Subcutaneous abdominal adipose tissue (tissue), 5 donors: ENCODE measurements at regions not wholly inside any gene's neighbourhood (a gene's known extent, or its start where the extent isn't known, plus 50 kb on each side); places are given as distances from the start of the nearest gene placed in this dataset.
"Not testable (repeated sequence)": the region's sequence is repeated elsewhere in the genome, so short reads cannot be mapped to it uniquely, and the experiment has no call there.

ENCODE experiments used
- H3K27ac ChIP-seq: one replicate; pipeline ENCODE4 v1.7.0; 2013; ENCODE audit warnings: low read depth, mild to moderate bottlenecking, inconsistent platforms, low read length, moderate library complexity
- H3K27me3 ChIP-seq, 5 donors: one replicate each; pipeline ENCODE4 v1.7.0; 2013; ENCODE audit warnings: low read length in 5 of 5, inconsistent platforms in 1 of 5; ENCODE audit not compliant: control insufficient read depth in 5 of 5, insufficient read depth in 4 of 5
- H3K36me3 ChIP-seq, 5 donors: one replicate each; pipeline ENCODE4 v1.7.0; 2013; ENCODE audit warnings: low read length in 5 of 5; ENCODE audit not compliant: control insufficient read depth in 5 of 5, insufficient read depth in 5 of 5
- H3K4me1 ChIP-seq, 5 donors: one replicate each; pipeline ENCODE4 v1.7.0; 2013; ENCODE audit warnings: low read length in 5 of 5, mild to moderate bottlenecking in 3 of 5, moderate library complexity in 1 of 5; ENCODE audit not compliant: control insufficient read depth in 5 of 5, insufficient read depth in 5 of 5
- H3K4me3 ChIP-seq, 5 donors: one replicate each; pipeline ENCODE4 v1.7.0; 2013; ENCODE audit warnings: low read length in 5 of 5, low read depth in 1 of 5
- H3K9ac ChIP-seq, 5 donors: one replicate each; pipeline ENCODE4 v1.7.0; 2013; ENCODE audit warnings: low read length in 5 of 5, mild to moderate bottlenecking in 4 of 5, moderate library complexity in 3 of 5
- H3K9me3 ChIP-seq, 5 donors: one replicate each; pipeline ENCODE4 v1.7.0; 2013; ENCODE audit warnings: low read length in 5 of 5; ENCODE audit not compliant: control insufficient read depth in 5 of 5
- donor health status: healthy.
- donor health status: healthy.
- donor health status: healthy.
- donor health status: healthy.
- donor health status: healthy.

DNA sequence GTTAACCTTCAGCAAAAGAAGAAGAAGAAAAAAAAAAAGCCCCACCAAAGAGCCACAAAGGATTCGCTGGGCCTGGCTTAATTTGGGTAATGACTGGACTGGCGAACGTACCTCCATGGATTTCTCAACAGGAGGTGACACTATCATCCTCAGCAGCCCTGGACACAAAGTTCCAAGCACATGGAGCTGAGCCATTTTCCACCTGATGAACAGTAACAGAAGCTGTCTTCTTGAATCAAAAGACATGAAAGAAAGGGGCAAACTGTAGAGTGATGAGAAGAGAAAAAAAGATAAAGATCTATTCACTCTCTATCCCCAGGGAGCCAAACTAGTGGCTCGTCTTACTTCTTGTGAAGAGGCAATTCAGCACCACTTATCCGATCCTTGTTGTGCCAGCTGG is 150.2 kb upstream of the TRPM3 start:
- H3K9me3 ChIP-seq, result no peaks in the 10 kb centered on the region
- no peaks in the 10 kb centered on the region for H3K36me3 ChIP-seq
- no peaks in the 10 kb centered on the region for H3K27me3 ChIP-seq
- no peak overlapping the region for H3K27ac ChIP-seq
- H3K4me1 ChIP-seq, result no peaks in the 10 kb centered on the region
- no peak overlapping the region for H3K4me3 ChIP-seq
- H3K9ac ChIP-seq, result no peak overlapping the region

DNA sequence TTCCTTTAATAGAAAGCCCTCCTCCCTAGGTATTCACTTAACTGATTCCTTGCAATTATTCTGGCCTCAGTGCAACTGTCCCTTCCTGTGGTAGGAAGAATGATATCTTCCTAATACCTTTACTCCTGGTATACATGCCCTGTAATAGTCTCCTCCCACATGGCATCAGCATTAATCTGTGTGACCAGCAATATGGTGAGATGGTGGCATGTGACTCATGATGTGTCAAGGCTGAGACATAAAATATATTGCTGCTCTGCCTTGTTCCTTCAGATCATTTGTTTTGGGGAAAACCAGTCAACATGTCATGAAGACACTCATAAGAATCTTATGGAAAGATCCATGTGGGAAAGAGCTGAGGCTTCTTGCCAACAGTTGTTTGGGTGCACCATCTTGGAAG is 149.1 kb upstream of the TRPM3 start:
- Histone ChIP-seq H3K4me1 (no peaks in the 10 kb centered on the region), H3K27ac (no peak overlapping the region), H3K27me3 (no peaks in the 10 kb centered on the region), H3K9me3 (no peaks in the 10 kb centered on the region), H3K36me3 (no peaks in the 10 kb centered on the region), H3K9ac (no peak overlapping the region), H3K4me3 (no peak overlapping the region)

DNA sequence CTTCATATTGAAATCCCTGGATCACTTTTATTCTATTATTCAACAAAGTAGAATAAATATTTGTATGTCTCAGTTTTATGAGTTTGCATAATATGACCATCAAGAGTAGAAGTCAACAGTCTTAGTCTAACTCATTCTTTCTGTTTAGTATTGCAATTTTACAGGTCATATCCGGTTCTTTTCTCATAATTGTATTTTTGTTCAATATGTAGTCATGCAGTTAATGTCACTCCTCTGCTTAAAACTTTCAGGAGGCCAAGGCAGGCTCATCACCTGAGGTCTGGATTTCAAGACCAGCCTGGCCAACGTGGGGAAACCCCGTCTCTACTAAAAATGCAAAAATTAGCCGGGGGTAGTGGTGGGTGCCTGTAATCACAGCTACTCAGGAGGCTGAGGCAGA is 148.4 kb upstream of the TRPM3 start:
- H3K27me3 ChIP-seq, result no peaks in the 10 kb centered on the region
- no peak overlapping the region for H3K27ac ChIP-seq
- no peak overlapping the region for H3K4me3 ChIP-seq
- H3K9me3 ChIP-seq, result no peaks in the 10 kb centered on the region
- no peak overlapping the region for H3K9ac ChIP-seq
- H3K36me3 ChIP-seq, result no peaks in the 10 kb centered on the region
- H3K4me1 ChIP-seq, result no peaks in the 10 kb centered on the region

DNA sequence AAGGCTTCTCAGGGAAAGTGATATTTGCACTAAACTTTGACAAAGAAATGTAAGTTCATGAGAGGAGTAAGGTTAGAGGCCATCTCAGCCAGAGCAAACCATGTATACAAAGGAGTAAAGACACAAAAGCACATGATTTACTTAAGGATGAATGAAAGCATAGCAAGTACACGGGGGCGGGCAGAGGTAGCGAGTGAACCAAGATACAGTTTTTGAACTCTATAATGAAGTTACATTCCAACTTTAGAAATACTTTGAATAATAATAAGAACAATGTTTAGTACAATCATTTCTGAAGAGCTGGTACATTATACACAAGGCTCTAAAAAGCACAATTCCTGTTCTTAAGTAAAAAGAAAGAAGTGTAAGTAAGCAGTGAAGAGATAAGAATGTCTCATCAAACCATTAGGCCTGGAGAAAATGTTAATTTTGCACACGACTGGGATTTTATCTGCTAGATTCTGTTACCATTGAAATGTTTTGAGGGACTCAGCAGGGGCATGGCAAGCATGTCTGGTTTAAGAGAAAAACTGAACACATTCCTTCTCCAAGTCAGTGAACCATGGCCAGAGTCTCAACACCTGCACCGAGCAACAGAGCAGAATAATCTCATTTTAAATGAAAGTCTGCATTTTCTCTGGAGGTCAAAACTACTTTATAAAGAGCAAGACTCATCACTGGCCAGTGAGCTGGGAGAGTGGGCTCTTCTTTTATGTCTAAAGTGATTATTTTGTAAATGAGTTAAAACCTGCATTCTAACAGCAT is 147.6 kb upstream of the TRPM3 start:
- Histone ChIP-seq H3K4me1 (no peaks in the 10 kb centered on the region), H3K9me3 (no peaks in the 10 kb centered on the region), H3K4me3 (no peak overlapping the region), H3K36me3 (no peaks in the 10 kb centered on the region), H3K27ac (no peak overlapping the region), H3K27me3 (no peaks in the 10 kb centered on the region), H3K9ac (no peak overlapping the region)

DNA sequence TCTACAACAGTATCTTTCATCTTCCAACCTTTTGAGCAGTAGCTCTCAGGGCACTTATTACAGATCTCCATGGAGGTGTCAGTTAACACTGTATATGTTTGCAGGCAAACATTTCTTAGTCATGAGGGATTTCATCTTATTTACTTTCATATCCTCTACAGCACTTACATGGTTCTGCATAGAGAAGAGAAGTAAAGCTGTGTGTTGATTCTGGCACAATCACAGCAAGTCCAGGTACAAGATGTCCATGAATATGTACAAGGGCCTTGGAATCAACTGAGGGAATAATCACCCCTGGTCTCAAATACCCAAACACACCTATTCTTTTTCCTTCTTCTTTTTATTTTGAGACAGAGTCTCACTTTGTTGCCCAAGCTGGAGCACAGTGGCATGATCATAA is 142.0 kb upstream of the TRPM3 start:
- Histone ChIP-seq H3K4me3 (no peak overlapping the region), H3K9me3 (no peaks in the 10 kb centered on the region), H3K27ac (no peak overlapping the region), H3K4me1 (no peaks in the 10 kb centered on the region), H3K9ac (no peak overlapping the region), H3K36me3 (no peaks in the 10 kb centered on the region), H3K27me3 (no peaks in the 10 kb centered on the region)

DNA sequence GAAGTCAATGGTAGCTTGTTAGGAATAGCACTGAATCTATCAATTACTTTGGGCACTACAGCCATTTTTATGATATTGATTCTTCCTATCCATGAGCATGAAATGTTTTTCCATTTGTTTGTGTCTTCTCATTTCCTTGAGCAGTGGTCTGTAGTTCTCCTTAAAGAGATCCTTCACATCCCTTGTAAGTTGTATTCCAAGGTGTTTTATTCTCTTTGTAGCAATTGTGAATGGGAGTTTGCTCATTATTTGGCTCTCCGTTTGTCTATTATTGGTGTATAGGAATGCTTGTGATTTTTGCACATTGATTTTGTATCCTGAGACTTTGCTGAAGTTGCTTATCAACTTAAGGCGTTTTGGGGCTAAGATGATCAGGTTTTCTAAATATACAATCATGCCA is 139.0 kb upstream of the TRPM3 start:
- not testable (repeated sequence) for H3K4me3 ChIP-seq, H3K27ac ChIP-seq, H3K27me3 ChIP-seq, H3K4me1 ChIP-seq, H3K9me3 ChIP-seq, H3K9ac ChIP-seq, H3K36me3 ChIP-seq

DNA sequence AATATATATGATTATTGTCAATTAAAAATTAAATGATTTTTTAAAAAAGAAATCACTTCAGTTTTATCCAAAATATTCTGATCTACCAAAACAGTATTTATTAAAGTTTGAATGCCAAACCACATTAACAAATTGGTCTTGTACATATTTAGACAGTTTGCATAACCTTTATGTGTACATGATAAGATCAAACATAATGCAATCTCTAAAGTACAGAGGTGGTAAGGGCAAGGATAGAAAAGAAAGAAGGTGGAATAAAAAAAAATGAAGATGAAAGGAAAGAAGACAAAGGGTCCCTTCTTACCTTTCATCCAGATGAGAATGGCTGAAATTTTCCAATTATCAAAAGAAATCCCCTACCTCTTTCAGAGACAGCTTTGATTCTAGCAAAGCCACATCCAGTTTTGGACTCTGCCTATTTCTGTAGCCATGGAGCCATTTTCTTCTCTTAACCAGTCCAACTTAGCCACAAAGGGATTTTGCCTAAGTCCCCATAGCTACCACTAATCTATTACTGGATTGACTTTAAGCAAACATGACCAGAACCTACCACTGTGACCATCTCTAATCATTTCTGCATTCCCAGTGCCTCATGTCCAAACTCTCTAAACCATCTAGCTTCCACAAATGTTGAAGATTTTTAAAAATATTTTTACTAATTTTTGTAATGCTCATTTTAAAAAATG is 133.3 kb upstream of the TRPM3 start:
- no peak overlapping the region for H3K27ac ChIP-seq
- no peaks in the 10 kb centered on the region for H3K4me1 ChIP-seq
- H3K27me3 ChIP-seq, result peaks cover 0 to 5% (median 0%) of the 10 kb centered on the region in 5 donors
- no peaks in the 10 kb centered on the region for H3K9me3 ChIP-seq
- H3K36me3 ChIP-seq, result no peaks in the 10 kb centered on the region
- no peak overlapping the region for H3K9ac ChIP-seq
- no peak overlapping the region for H3K4me3 ChIP-seq

DNA sequence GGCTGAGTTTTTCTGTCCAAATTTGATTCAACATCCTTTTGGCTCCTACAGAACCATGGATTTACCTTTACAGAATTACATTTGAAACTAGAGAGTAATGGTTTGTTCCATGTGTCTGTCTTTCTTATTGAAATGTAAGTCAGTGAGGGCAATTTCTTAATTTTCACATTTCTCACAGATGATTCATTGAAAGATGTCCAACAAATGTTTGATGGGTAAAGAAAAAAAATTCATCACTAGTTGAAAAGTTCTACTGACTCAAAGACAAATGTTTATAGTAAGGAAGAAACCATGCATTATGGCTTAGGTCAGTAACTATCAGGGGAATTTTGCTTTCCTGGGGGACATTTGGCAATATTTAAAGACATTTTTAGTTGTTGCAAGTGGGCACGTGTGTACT is 131.6 kb upstream of the TRPM3 start:
- Histone ChIP-seq H3K9ac (no peak overlapping the region), H3K4me1 (peaks cover 0 to 2% (median 0%) of the 10 kb centered on the region in 5 donors), H3K9me3 (no peaks in the 10 kb centered on the region), H3K36me3 (no peaks in the 10 kb centered on the region), H3K27me3 (peaks cover 0 to 5% (median 0%) of the 10 kb centered on the region in 5 donors), H3K27ac (no peak overlapping the region), H3K4me3 (no peak overlapping the region)

DNA sequence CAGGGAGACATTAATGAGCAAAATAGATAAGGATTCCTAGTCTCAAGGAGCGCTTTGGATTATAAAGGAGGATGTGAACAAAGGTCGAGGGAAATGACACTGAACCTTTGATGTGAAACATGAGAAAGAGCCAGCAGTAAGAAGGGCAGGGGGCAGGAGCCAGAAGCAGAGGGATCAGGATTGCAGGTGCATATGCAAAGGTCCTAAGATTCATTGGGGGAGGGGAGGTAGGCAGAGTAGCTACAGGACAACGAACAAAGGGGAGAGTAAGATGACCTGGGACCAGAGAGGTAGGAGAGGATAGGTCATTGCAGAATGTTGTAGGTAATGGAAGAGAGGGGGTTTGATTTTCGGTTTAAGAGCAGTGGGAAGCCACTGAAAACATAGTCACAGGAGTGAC is 129.2 kb upstream of the TRPM3 start:
- H3K9me3 ChIP-seq, result no peaks in the 10 kb centered on the region
- no peak overlapping the region for H3K27ac ChIP-seq
- H3K36me3 ChIP-seq, result no peaks in the 10 kb centered on the region
- H3K4me3 ChIP-seq, result no peak overlapping the region
- H3K9ac ChIP-seq, result no peak overlapping the region
- peaks cover 0 to 5% (median 0%) of the 10 kb centered on the region in 5 donors for H3K27me3 ChIP-seq
- H3K4me1 ChIP-seq, result peaks cover 0 to 2% (median 0%) of the 10 kb centered on the region in 5 donors

DNA sequence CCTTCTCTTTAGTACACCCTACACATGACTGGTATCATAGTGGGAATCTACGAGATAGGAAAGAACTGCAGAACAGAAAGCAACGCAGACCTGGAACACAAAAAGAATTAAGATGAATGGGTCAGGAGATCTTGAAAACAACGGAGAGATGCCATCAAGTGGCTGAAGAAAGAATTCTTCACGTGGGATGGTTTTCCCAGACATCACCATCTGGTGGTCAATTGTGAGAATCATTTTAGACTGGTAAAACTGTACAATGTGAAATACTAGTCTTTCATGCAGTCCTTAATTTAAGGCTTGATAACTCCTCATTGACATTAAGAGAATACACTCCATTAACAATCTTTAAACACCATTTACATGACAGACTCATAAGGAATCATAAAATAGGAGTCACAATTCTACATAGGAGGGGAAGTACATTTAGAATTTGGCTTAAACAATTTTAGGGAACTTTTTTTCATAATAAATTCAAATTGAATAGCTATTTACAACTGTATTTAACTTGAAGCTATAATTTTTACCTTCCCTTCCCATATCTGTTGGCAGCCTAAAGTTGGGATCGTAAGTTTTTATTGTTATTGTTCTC is 128.4 kb upstream of the TRPM3 start:
- H3K4me3 ChIP-seq, result no peak overlapping the region
- peaks cover 0 to 5% (median 0%) of the 10 kb centered on the region in 5 donors for H3K27me3 ChIP-seq
- H3K36me3 ChIP-seq, result no peaks in the 10 kb centered on the region
- H3K9ac ChIP-seq, result no peak overlapping the region
- no peaks in the 10 kb centered on the region for H3K9me3 ChIP-seq
- H3K27ac ChIP-seq, result no peak overlapping the region
- peaks cover 0 to 2% (median 0%) of the 10 kb centered on the region in 5 donors for H3K4me1 ChIP-seq
